ENCODE measurements at regions not wholly inside any gene's neighbourhood (a gene's known extent, or its start where the extent isn't known, plus 50 kb on each side); places are given as distances from the start of the nearest gene placed in this dataset.

DNA sequence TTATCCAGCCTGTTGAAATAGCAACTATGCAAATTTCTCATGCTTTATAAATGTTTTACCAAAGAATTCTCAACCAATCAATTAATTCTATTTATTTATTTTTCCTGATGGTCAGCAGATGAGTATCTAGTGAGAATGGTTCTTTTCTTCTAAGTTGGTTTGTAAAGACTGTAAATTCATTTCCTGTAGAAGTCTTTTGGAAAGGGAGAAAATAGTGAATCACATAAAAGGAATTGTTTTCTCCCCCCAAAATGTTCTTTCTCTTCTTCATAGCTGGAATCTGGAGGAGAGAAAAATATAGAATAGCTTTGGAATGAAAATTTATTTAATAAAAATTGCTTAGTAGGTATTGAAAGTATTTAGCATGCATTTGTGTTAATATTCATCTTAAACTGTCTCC, 836.1 kb upstream of the ZEB2 start:
- TF ChIP-seq POLR2AphosphoS5 (IDR thresholded peaks at IDR 0.05) (no peak), CTCF (IDR thresholded peaks at IDR 0.05) (no peak), POLR2A (IDR thresholded peaks at IDR 0.05) (no peak)
- intact Hi-C loops (cut with DNase I; ENCODE audit: low total_unique reads): no loop called here

GRCh38 chr2:145352484-145352883, 832.6 kb upstream of the ZEB2 start:
- Histone ChIP-seq H3K9me3 (no peaks in the 10 kb centered on the region), H3K36me3 (no peaks in the 10 kb centered on the region), H3K27me3 (no peaks in the 10 kb centered on the region), H3K27ac (no peak overlapping the region), H3K4me1 (no peaks in the 10 kb centered on the region), H3K4me3 (no peak overlapping the region)
- intact Hi-C loops (cut with DNase I; ENCODE audit: low total_unique reads): no loop called here
- DNase-seq (ENCODE audit: low spot score in 2 of 2): no peak
- TF ChIP-seq CTCF (IDR thresholded peaks at IDR 0.05) (no peak), POLR2AphosphoS5 (IDR thresholded peaks at IDR 0.05) (no peak), POLR2A (IDR thresholded peaks at IDR 0.05) (no peak)

More for the DNA sequence above, 836.1 kb upstream of the ZEB2 start:
- Histone ChIP-seq H3K9me3 (no peaks in the 10 kb centered on the region), H3K36me3 (no peaks in the 10 kb centered on the region), H3K4me1 (no peaks in the 10 kb centered on the region), H3K27me3 (no peaks in the 10 kb centered on the region), H3K4me3 (no peak overlapping the region), H3K27ac (no peak overlapping the region)
- no peak for DNase-seq (ENCODE audit: low spot score in 2 of 2)

DNA sequence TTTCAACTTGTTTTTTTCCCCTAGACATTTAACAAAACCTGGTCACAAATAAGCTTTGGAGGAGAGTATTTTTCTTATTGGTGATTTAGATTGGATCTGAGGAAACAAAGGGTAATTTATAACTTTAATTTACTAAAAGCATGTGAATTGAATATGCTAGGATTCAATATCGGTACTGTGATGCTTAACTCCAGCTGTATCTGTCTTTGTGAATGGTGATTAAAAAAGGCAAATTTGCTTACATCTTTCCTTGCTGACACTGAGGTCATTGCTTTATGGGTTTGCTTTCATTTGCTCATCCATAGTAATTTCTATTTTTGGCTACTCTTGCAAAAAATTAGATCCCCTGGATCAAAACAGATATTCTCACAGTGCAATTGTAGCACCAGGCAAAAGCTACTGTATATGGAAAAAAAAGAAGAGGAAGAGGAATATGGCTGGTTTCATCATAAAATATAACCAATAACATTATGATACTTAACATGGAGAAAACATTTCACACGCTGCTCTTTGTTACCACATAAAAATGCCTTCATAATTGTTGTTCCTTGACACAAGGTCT, 832.0 kb upstream of the ZEB2 start:
- no peak overlapping the region for H3K4me3 ChIP-seq
- no peak for DNase-seq (ENCODE audit: low spot score in 2 of 2)
- no peaks in the 10 kb centered on the region for H3K9me3 ChIP-seq
- intact Hi-C loops (cut with DNase I; ENCODE audit: low total_unique reads): no loop called here
- TF ChIP-seq POLR2A (IDR thresholded peaks at IDR 0.05): no peak
- no peak for TF ChIP-seq POLR2AphosphoS5 (IDR thresholded peaks at IDR 0.05)
- no peak for TF ChIP-seq CTCF (IDR thresholded peaks at IDR 0.05)
- H3K27ac ChIP-seq: no peak overlapping the region
- H3K27me3 ChIP-seq: no peaks in the 10 kb centered on the region
- no peaks in the 10 kb centered on the region for H3K4me1 ChIP-seq
- H3K36me3 ChIP-seq: no peaks in the 10 kb centered on the region

- TF ChIP-seq POLR2AphosphoS5 (IDR thresholded peaks at IDR 0.05): no peak
- TF ChIP-seq CTCF (IDR thresholded peaks at IDR 0.05): no peak
- no peak for TF ChIP-seq POLR2A (IDR thresholded peaks at IDR 0.05)
- Histone ChIP-seq H3K27ac (no peak overlapping the region), H3K4me3 (no peak overlapping the region), H3K4me1 (no peaks in the 10 kb centered on the region), H3K9me3 (no peaks in the 10 kb centered on the region), H3K27me3 (no peaks in the 10 kb centered on the region), H3K36me3 (no peaks in the 10 kb centered on the region)
- intact Hi-C loops (cut with DNase I; ENCODE audit: low total_unique reads): no loop called here
- no peak for DNase-seq (ENCODE audit: low spot score in 2 of 2)
Measured at GRCh38 chr2:145350011-145350410, 830.1 kb upstream of the ZEB2 start.

DNA sequence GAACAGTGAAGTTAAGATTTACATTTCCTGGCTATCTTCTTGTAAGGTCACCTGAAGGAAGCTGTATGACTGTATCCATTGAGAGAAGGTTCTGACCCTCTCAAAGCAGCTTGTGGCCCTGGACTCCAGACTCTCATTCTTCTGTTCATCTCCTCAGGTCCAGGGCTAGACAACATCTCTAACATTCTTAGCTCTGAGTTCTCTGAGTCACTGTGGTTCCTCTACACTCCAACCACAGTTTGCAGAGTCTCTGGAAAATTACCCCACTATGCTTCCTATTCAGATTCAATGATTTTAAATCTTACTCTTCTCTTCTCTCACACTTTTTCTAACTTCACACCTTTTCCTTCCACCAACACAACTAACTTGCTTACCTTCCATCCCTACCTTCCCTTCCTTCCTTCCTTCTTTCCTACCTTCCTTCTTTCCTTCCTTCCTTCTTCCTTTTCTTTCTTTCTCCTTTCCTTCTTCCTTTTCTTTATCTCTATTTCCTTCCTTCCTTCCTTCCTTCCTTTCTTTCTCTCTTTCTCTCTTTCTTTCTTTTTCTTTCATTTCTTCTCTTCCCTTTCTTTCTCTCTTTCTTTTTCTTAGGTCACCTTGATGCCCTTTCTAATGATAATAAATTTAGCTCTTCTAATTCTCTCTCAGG, 824.3 kb upstream of the ZEB2 start:
- no peak overlapping the region for H3K27ac ChIP-seq
- DNase-seq (ENCODE audit: low spot score in 2 of 2): no peak
- no peak for TF ChIP-seq CTCF (IDR thresholded peaks at IDR 0.05)
- TF ChIP-seq POLR2AphosphoS5 (IDR thresholded peaks at IDR 0.05): no peak
- no peak for TF ChIP-seq POLR2A (IDR thresholded peaks at IDR 0.05)
- no peaks in the 10 kb centered on the region for H3K27me3 ChIP-seq
- intact Hi-C loops (cut with DNase I; ENCODE audit: low total_unique reads): no loop called here
- H3K36me3 ChIP-seq: no peaks in the 10 kb centered on the region
- H3K4me3 ChIP-seq: no peak overlapping the region
- H3K4me1 ChIP-seq: no peaks in the 10 kb centered on the region
- no peaks in the 10 kb centered on the region for H3K9me3 ChIP-seq
